ENCODE measurements at regions not wholly inside any gene's neighbourhood (a gene's known extent, or its start where the extent isn't known, plus 50 kb on each side); places are given as distances from the start of the nearest gene placed in this dataset.
"Not testable (repeated sequence)": the region's sequence is repeated elsewhere in the genome, so short reads cannot be mapped to it uniquely, and the experiment has no call there.

GRCh38 chr6:15818491-15818890 is 155.7 kb upstream of the DTNBP1 start:
- TF ChIP-seq POLR2A (IDR thresholded peaks at IDR 0.05), result no peak
- TF ChIP-seq, protein P1, sequence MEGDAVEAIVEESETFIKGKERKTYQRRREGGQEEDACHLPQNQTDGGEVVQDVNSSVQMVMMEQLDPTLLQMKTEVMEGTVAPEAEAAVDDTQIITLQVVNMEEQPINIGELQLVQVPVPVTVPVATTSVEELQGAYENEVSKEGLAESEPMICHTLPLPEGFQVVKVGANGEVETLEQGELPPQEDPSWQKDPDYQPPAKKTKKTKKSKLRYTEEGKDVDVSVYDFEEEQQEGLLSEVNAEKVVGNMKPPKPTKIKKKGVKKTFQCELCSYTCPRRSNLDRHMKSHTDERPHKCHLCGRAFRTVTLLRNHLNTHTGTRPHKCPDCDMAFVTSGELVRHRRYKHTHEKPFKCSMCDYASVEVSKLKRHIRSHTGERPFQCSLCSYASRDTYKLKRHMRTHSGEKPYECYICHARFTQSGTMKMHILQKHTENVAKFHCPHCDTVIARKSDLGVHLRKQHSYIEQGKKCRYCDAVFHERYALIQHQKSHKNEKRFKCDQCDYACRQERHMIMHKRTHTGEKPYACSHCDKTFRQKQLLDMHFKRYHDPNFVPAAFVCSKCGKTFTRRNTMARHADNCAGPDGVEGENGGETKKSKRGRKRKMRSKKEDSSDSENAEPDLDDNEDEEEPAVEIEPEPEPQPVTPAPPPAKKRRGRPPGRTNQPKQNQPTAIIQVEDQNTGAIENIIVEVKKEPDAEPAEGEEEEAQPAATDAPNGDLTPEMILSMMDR (IDR thresholded peaks at IDR 0.05), result no peak

GRCh38 chr6:15818044-15818443 is 155.2 kb upstream of the DTNBP1 start:
- no peaks in the 10 kb centered on the region for H3K9me3 ChIP-seq
- no peaks in the 10 kb centered on the region for H3K4me1 ChIP-seq
- TF ChIP-seq POLR2A (IDR thresholded peaks at IDR 0.05), result no peak
- TF ChIP-seq, protein P1 (IDR thresholded peaks at IDR 0.05), result no peak
- H3K36me3 ChIP-seq, result no peaks in the 10 kb centered on the region
- H3K27me3 ChIP-seq, result no peaks in the 10 kb centered on the region
- DNase-seq, result no peak
- intact Hi-C loops (cut with DNase I; ENCODE audit: low total_unique reads), result no loop called here
- H3K27ac ChIP-seq, result no peak overlapping the region
- H3K4me3 ChIP-seq, result no peak overlapping the region

More at GRCh38 chr6:15818491-15818890, 155.7 kb upstream of the DTNBP1 start:
- H3K4me3 ChIP-seq, result no peak overlapping the region
- no peaks in the 10 kb centered on the region for H3K4me1 ChIP-seq
- intact Hi-C loops (cut with DNase I; ENCODE audit: low total_unique reads), result no loop called here
- no peaks in the 10 kb centered on the region for H3K9me3 ChIP-seq
- H3K27ac ChIP-seq, result no peak overlapping the region
- no peaks in the 10 kb centered on the region for H3K36me3 ChIP-seq
- DNase-seq, result no peak
- H3K27me3 ChIP-seq, result no peaks in the 10 kb centered on the region

GRCh38 chr6:15817100-15817499 is 154.3 kb upstream of the DTNBP1 start:
- Histone ChIP-seq H3K36me3 (no peaks in the 10 kb centered on the region), H3K9me3 (no peaks in the 10 kb centered on the region), H3K27ac (no peak overlapping the region), H3K27me3 (no peaks in the 10 kb centered on the region), H3K4me1 (no peaks in the 10 kb centered on the region), H3K4me3 (no peak overlapping the region)
- no peak for DNase-seq
- no peak for TF ChIP-seq POLR2A (IDR thresholded peaks at IDR 0.05)
- TF ChIP-seq, protein P1 (IDR thresholded peaks at IDR 0.05), result no peak
- intact Hi-C loops (cut with DNase I; ENCODE audit: low total_unique reads), result no loop called here

DNA sequence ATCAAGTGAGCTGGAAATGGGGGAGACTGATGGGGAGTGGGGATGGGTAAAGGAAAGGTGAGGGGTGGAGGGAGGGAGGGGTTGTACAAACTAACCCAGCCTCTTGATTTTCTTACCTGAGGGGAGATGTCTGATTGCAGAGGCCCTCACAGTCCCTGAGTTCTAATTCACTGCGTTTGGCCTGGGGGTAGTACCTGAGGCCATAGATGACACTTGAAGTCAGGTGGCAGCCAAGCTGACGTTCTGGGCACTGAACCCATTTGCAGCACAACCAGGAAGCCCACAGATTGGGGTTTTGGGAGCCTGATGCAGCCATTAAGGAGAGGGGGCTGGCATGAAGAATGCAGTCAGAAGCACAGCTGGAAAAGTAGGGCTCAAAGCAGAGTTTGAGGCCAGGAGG is 153.8 kb upstream of the DTNBP1 start:
- no peak for DNase-seq
- H3K4me3 ChIP-seq, result no peak overlapping the region
- H3K27me3 ChIP-seq, result no peaks in the 10 kb centered on the region
- intact Hi-C loops (cut with DNase I; ENCODE audit: low total_unique reads), result no loop called here
- no peaks in the 10 kb centered on the region for H3K4me1 ChIP-seq
- H3K9me3 ChIP-seq, result no peaks in the 10 kb centered on the region
- no peak for TF ChIP-seq POLR2A (IDR thresholded peaks at IDR 0.05)
- TF ChIP-seq, protein P1 (IDR thresholded peaks at IDR 0.05), result no peak
- H3K36me3 ChIP-seq, result no peaks in the 10 kb centered on the region
- no peak overlapping the region for H3K27ac ChIP-seq

GRCh38 chr6:15813698-15814097 is 150.9 kb upstream of the DTNBP1 start:
- H3K27ac ChIP-seq; H3K4me3 ChIP-seq; H3K9me3 ChIP-seq; DNase-seq; H3K4me1 ChIP-seq; intact Hi-C loops (cut with DNase I; ENCODE audit: low total_unique reads); H3K36me3 ChIP-seq; H3K27me3 ChIP-seq: not testable (repeated sequence)

DNA sequence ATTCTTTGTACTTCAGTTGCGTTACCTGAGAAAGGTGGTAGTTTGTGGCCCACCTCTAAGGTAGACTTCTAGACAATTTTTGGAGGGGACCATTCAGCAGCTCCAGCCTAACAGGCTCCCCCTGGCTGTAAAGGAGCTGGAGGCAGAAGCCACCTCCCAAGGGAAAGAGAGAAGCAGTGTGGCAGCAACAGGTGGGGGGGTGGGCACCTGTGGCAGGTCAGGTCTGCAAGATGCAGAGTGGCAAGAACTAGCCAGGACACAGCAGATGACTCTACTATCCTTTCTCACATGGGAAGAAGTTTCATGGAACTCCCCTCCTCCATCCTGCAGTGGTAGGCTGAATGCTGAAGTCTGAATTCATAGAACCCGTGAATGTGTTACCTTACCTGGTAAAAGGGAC is 148.3 kb upstream of the DTNBP1 start:
- TF ChIP-seq, protein P1 (IDR thresholded peaks at IDR 0.05), result no peak
- TF ChIP-seq POLR2A (IDR thresholded peaks at IDR 0.05), result no peak
- no peak for DNase-seq
- intact Hi-C loops (cut with DNase I; ENCODE audit: low total_unique reads), result no loop called here
- no peaks in the 10 kb centered on the region for H3K27me3 ChIP-seq
- H3K9me3 ChIP-seq, result no peaks in the 10 kb centered on the region
- no peaks in the 10 kb centered on the region for H3K36me3 ChIP-seq
- no peaks in the 10 kb centered on the region for H3K4me1 ChIP-seq
- H3K27ac ChIP-seq, result no peak overlapping the region
- H3K4me3 ChIP-seq, result no peak overlapping the region

Measured in uterus (tissue), 3 donors.